HepG2 (cell line): ENCODE measurements at regions not wholly inside any gene's neighbourhood (a gene's known extent, or its start where the extent isn't known, plus 50 kb on each side); places are given as distances from the start of the nearest gene placed in this dataset.

ENCODE experiments used
- AGO1 ChIP-seq: fragments of 200-400 bp; formaldehyde crosslinking; IDR thresholded peaks from 2 replicates; pipeline ENCODE4 v1.6.1; 2017; ENCODE audit warnings: mild to moderate bottlenecking, low read depth, low read length, moderate library complexity; ENCODE audit not compliant: poor library complexity, severe bottlenecking
- HDAC1 ChIP-seq: sonication (generic); formaldehyde crosslinking; IDR thresholded peaks from 2 replicates; pipeline ENCODE4 v1.5.1; 2020; ENCODE audit warnings: mild to moderate bottlenecking, missing genetic modification reagents
- IKZF1 ChIP-seq: fragments of 450-650 bp; IDR thresholded peaks from 2 replicates; pipeline ENCODE4 v1.7.1; 2016
- NFKB2 ChIP-seq: sonication (generic); formaldehyde crosslinking; IDR thresholded peaks from 2 replicates; pipeline ENCODE4 v1.4.0; 2020; ENCODE audit warnings: missing genetic modification reagents, borderline replicate concordance
- PCBP1 ChIP-seq: fragments of 200-400 bp; formaldehyde crosslinking; IDR thresholded peaks from 2 replicates; pipeline ENCODE4 v1.6.1; 2017; ENCODE audit warnings: mild to moderate bottlenecking, low read depth, low read length, borderline replicate concordance
- SMARCE1 ChIP-seq: fragments of 450-650 bp; IDR thresholded peaks from 2 replicates; pipeline ENCODE4 v1.6.1; 2017; ENCODE audit warnings: borderline replicate concordance
- TGIF2 ChIP-seq: IDR thresholded peaks from 2 replicates; pipeline ENCODE4 v1.6.1; 2016; ENCODE audit warnings: control low read depth, missing compliant biosample characterization
- TOE1 ChIP-seq: sonication (generic); formaldehyde crosslinking; IDR thresholded peaks from 2 replicates; pipeline ENCODE4 v1.4.0; 2020; ENCODE audit warnings: mild to moderate bottlenecking, missing genetic modification reagents
- ZFYVE20 ChIP-seq: sonication (generic); formaldehyde crosslinking; IDR thresholded peaks from 2 replicates; pipeline ENCODE4 v1.8.0; 2023; ENCODE audit warnings: low read depth, mild to moderate bottlenecking, moderate library complexity, missing genetic modification reagents, borderline replicate concordance
- ZSCAN31 ChIP-seq: sonication (generic); formaldehyde crosslinking; IDR thresholded peaks from 2 replicates; pipeline ENCODE4 v1.5.0; 2020; ENCODE audit warnings: low read depth, mild to moderate bottlenecking, missing genetic modification reagents
- TF ChIP-seq, protein P1 (sequence below): sonication (generic); formaldehyde crosslinking; IDR thresholded peaks from 2 replicates; pipeline ENCODE4 v1.5.0; 2020; ENCODE audit warnings: missing genetic modification reagents
- TF ChIP-seq, protein P2 (sequence below): sonication (generic); formaldehyde crosslinking; IDR thresholded peaks from 2 replicates; pipeline ENCODE4 v1.4.0; 2020; ENCODE audit warnings: mild to moderate bottlenecking, missing genetic modification reagents, borderline replicate concordance
- TF ChIP-seq, protein P3 (sequence below): IDR thresholded peaks from 2 replicates; pipeline ENCODE4 v1.6.1; 2016
- TF ChIP-seq, protein P4 (sequence below): sonication (generic); formaldehyde crosslinking; IDR thresholded peaks from 2 replicates; pipeline ENCODE4 v1.8.1; 2022; ENCODE audit warnings: low read depth, mild to moderate bottlenecking, missing genetic modification reagents
- TF ChIP-seq, protein P5 (sequence below): IDR thresholded peaks from 2 replicates; pipeline ENCODE4 v1.6.1; 2016; ENCODE audit warnings: low read depth
- TF ChIP-seq, protein P6 (sequence below): sonication (generic); formaldehyde crosslinking; IDR thresholded peaks from 2 replicates; pipeline ENCODE4 v1.4.0; 2020; ENCODE audit warnings: missing genetic modification reagents, borderline replicate concordance

DNA sequence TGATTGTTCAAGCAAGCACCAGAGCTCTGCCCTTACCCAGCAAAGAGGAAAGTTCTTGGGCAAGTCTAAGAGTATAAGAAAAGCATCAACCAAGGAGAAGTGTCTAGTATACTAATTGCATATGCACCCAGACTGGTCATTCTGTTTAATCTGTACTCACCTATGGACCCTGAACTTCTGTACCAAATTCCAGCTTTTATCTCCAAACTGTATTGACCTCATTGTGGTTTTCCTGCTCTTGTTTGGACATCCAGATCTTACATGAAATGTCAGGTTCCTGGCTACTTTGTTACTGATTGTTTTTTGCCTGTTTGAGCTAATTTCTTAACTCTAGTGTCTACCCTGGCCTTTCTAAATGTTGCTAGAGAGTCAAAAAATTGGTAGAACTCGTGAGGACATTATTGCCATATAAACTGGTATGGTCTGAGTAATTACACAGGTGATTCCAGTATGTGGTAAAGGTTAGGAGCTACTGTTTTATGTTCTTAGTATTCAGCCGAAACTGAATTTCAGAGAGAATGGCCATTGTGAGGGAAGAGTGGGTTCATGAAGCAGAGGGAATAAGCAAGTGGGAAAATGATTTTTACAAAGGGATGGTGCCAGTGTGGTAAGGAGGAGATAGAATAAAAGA, 146.3 kb downstream of the HNMT start (continued):
- TF ChIP-seq, protein P1, sequence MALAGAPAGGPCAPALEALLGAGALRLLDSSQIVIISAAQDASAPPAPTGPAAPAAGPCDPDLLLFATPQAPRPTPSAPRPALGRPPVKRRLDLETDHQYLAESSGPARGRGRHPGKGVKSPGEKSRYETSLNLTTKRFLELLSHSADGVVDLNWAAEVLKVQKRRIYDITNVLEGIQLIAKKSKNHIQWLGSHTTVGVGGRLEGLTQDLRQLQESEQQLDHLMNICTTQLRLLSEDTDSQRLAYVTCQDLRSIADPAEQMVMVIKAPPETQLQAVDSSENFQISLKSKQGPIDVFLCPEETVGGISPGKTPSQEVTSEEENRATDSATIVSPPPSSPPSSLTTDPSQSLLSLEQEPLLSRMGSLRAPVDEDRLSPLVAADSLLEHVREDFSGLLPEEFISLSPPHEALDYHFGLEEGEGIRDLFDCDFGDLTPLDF (CRISPR knock-in tag), result no peak
- TF ChIP-seq, protein P2, sequence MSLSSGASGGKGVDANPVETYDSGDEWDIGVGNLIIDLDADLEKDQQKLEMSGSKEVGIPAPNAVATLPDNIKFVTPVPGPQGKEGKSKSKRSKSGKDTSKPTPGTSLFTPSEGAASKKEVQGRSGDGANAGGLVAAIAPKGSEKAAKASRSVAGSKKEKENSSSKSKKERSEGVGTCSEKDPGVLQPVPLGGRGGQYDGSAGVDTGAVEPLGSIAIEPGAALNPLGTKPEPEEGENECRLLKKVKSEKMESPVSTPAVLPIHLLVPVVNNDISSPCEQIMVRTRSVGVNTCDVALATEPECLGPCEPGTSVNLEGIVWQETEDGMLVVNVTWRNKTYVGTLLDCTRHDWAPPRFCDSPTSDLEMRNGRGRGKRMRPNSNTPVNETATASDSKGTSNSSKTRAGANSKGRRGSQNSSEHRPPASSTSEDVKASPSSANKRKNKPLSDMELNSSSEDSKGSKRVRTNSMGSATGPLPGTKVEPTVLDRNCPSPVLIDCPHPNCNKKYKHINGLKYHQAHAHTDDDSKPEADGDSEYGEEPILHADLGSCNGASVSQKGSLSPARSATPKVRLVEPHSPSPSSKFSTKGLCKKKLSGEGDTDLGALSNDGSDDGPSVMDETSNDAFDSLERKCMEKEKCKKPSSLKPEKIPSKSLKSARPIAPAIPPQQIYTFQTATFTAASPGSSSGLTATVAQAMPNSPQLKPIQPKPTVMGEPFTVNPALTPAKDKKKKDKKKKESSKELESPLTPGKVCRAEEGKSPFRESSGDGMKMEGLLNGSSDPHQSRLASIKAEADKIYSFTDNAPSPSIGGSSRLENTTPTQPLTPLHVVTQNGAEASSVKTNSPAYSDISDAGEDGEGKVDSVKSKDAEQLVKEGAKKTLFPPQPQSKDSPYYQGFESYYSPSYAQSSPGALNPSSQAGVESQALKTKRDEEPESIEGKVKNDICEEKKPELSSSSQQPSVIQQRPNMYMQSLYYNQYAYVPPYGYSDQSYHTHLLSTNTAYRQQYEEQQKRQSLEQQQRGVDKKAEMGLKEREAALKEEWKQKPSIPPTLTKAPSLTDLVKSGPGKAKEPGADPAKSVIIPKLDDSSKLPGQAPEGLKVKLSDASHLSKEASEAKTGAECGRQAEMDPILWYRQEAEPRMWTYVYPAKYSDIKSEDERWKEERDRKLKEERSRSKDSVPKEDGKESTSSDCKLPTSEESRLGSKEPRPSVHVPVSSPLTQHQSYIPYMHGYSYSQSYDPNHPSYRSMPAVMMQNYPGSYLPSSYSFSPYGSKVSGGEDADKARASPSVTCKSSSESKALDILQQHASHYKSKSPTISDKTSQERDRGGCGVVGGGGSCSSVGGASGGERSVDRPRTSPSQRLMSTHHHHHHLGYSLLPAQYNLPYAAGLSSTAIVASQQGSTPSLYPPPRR (CRISPR knock-in tag), result peak; percentile 84; the same call in 1 of the 2 replicates
- TF ChIP-seq ZFYVE20 (no peak), NFKB2 (CRISPR knock-in tag) (no peak), ZSCAN31 (0 out of 2 replicates have a peak, but pooled peaks have one; percentile 78), HDAC1 (CRISPR knock-in tag) (peak; percentile 73), TOE1 (CRISPR knock-in tag) (no peak), IKZF1 (no peak), SMARCE1 (peak; percentile 97; the same call in 1 of the 2 replicates), PCBP1 (no peak), AGO1 (no peak), TGIF2 (CRISPR knock-in tag) (peak; percentile 92)
- TF ChIP-seq, protein P3, sequence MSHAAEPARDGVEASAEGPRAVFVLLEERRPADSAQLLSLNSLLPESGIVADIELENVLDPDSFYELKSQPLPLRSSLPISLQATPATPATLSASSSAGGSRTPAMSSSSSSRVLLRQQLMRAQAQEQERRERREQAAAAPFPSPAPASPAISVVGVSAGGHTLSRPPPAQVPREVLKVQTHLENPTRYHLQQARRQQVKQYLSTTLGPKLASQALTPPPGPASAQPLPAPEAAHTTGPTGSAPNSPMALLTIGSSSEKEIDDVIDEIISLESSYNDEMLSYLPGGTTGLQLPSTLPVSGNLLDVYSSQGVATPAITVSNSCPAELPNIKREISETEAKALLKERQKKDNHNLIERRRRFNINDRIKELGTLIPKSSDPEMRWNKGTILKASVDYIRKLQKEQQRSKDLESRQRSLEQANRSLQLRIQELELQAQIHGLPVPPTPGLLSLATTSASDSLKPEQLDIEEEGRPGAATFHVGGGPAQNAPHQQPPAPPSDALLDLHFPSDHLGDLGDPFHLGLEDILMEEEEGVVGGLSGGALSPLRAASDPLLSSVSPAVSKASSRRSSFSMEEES, result peak; percentile 47; the same call in 1 of the 2 replicates
- TF ChIP-seq, protein P4, sequence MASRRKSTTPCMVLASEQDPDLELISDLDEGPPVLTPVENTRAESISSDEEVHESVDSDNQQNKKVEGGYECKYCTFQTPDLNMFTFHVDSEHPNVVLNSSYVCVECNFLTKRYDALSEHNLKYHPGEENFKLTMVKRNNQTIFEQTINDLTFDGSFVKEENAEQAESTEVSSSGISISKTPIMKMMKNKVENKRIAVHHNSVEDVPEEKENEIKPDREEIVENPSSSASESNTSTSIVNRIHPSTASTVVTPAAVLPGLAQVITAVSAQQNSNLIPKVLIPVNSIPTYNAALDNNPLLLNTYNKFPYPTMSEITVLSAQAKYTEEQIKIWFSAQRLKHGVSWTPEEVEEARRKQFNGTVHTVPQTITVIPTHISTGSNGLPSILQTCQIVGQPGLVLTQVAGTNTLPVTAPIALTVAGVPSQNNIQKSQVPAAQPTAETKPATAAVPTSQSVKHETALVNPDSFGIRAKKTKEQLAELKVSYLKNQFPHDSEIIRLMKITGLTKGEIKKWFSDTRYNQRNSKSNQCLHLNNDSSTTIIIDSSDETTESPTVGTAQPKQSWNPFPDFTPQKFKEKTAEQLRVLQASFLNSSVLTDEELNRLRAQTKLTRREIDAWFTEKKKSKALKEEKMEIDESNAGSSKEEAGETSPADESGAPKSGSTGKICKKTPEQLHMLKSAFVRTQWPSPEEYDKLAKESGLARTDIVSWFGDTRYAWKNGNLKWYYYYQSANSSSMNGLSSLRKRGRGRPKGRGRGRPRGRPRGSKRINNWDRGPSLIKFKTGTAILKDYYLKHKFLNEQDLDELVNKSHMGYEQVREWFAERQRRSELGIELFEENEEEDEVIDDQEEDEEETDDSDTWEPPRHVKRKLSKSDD, result 0 out of 2 replicates have a peak, but pooled peaks have one; percentile 30
- TF ChIP-seq, protein P5, sequence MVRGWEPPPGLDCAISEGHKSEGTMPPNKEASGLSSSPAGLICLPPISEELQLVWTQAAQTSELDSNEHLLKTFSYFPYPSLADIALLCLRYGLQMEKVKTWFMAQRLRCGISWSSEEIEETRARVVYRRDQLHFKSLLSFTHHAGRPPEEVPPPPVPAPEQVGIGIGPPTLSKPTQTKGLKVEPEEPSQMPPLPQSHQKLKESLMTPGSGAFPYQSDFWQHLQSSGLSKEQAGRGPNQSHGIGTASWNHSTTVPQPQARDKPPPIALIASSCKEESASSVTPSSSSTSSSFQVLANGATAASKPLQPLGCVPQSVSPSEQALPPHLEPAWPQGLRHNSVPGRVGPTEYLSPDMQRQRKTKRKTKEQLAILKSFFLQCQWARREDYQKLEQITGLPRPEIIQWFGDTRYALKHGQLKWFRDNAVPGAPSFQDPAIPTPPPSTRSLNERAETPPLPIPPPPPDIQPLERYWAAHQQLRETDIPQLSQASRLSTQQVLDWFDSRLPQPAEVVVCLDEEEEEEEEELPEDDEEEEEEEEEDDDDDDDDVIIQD (CRISPR knock-in tag), result peak; percentile 100
- TF ChIP-seq, protein P6, sequence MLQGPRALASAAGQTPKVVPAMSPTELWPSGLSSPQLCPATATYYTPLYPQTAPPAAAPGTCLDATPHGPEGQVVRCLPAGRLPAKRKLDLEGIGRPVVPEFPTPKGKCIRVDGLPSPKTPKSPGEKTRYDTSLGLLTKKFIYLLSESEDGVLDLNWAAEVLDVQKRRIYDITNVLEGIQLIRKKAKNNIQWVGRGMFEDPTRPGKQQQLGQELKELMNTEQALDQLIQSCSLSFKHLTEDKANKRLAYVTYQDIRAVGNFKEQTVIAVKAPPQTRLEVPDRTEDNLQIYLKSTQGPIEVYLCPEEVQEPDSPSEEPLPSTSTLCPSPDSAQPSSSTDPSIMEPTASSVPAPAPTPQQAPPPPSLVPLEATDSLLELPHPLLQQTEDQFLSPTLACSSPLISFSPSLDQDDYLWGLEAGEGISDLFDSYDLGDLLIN (CRISPR knock-in tag), result no peak
